Fibroblast of peridontal ligament (primary cell): ENCODE measurements at regions not wholly inside any gene's neighbourhood (a gene's known extent, or its start where the extent isn't known, plus 50 kb on each side); places are given as distances from the start of the nearest gene placed in this dataset.
"Not testable (repeated sequence)": the region's sequence is repeated elsewhere in the genome, so short reads cannot be mapped to it uniquely, and the experiment has no call there.

Experiments used
- DNase-seq: peaks from one replicate; pipeline ENCODE4 v3.0.0-alpha.2; 2010; ENCODE audit errors: extremely low read depth

GRCh38 chr20:30295396-30295795 is 962.1 kb upstream of the DEFB115 start:
- not testable (repeated sequence) for DNase-seq

DNA sequence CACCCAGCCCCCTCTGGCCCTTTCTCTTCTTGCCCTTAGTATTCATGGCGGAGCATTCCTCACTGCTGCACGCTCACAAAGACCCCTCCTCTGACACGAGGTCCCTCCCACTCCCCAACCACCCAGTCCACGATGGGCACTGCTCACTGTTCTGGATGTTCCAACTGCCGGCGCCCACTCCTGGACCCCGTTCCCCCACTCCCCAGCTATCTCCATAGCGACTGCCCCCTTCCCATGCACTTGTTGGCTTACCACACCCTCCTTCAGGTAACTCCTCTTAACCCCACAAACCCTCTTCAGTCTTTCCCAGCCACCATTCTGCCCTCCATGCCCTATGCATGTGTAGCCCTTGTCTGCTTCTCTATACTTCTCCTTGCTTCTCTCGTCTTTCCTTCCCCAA is 961.5 kb upstream of the DEFB115 start:
- not testable (repeated sequence) for DNase-seq

DNA sequence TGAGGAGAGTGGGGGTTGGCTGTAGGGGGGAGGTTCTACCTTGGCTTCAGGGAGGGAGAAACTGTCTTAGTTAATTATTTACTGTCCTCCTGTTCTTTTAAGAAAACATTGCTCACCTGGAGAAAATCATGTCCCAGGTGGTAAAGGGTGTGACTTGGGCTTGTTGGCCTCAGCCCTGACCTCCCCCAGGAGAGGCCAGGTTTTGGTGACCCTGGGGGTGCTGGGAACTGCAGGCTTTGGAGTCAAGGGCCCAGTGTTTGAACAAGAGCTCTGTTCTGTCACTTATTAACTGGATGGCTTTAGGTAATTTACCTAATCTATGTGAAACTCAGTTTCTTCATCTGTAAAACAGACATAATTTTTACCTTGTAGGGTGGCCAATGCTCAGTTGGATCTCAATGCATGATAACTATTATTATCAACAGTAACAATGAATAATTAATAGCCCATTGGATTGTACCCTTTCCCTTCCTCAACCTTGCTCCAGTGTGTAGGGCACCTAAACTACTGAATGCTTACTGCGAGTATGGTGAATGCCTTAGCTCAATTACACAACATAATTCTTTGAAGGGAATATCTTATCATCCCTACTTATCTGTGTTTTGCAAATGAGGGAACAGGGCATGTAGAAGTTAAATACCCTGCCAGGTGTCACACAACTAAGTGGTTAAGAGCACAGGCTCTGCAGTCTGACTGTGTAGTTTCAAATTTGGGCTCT is 959.4 kb upstream of the DEFB115 start:
- not testable (repeated sequence) for DNase-seq

DNA sequence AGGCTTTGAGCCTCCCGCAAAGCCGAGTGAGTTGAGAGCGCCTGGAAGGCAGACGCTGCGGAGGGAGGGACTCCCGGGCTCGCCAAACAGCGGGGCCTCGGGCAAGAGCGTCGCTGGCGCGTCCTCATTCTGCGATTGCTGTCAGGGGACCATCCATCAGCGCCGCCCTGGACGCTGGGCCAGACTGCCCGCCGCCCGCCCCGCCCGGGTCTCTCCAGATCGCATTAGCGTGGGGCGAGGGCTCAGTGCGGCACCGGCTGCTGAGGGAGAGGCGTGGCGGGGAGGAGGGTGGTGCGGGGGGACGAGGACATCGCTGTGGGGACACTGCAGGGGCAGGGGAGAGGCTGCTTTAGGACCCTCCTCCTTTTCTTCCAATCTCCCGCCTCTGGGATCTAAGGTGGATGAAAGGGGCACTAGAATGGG is 957.2 kb upstream of the DEFB115 start:
- DNase-seq = not testable (repeated sequence)

- DNase-seq = not testable (repeated sequence)
These were observed 954.7 kb upstream of the DEFB115 start for GRCh38 chr20:30302786-30303185.

DNA sequence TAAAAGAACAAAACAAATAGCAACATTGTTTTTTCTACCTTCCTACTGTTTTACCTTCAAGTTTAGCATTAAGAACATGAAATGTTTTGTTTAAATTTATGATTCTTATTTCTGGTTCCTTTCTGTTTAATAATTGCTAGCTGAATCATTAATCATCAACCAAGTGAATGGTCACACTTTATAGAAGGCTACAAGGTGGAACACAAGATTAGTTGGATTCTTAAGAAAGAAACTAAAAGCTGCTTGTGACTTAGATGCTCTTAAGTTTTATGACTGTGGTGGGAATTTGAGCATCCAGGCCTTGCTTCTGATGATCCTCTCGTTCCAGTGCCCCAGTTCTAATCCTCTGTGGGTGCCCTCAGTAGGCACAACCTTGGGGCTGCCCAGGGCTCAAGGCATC is 947.5 kb upstream of the DEFB115 start:
- not testable (repeated sequence) for DNase-seq

GRCh38 chr20:30310385-30310784 is 947.1 kb upstream of the DEFB115 start:
- DNase-seq = not testable (repeated sequence)

DNA sequence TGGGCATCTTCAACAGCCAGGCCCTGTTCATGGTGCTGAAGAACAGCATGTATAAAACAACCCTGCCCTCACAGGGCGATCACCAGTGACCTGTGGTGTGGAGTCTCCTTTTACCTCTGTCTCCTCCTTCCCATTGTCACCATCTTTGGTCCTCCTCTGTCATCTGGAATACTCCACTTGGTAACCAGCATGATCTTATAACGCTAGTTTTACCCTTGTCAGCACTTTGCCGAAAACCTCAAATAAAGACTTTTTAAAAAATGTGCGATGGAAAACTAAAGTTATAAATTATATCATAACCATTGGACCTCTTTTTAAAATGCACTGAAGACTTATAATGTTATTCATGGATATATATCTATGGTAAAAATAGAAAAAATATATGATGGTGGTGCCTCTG is 945.2 kb upstream of the DEFB115 start:
- DNase-seq = not testable (repeated sequence)

GRCh38 chr20:30313660-30314059 is 943.8 kb upstream of the DEFB115 start:
- not testable (repeated sequence) for DNase-seq

DNA sequence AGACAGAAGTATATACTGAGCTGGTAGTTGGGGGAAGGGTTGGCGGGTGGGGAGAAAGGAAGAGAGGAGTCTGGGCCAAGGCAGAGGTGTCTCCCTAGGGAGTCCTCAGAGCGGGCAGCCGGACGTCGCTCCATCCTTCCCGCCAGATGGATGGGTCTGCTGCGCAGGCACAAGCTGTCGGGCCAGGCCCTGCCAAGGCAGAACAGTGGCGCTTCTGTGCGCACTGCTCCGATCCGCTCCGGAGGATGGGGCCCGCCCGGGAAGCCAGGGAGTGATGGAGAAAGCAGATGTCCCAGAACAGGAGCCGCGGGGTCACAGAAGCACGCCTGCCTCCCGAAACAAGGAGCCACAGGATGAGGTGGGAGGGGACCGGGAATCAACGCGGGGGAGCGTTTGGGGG is 941.4 kb upstream of the DEFB115 start:
- DNase-seq = not testable (repeated sequence)

GRCh38 chr20:30316532-30317299 is 940.7 kb upstream of the DEFB115 start:
- not testable (repeated sequence) for DNase-seq

GRCh38 chr20:30333744-30334143 is 923.7 kb upstream of the DEFB115 start:
- not testable (repeated sequence) for DNase-seq

- DNase-seq = not testable (repeated sequence)
These were observed 919.9 kb upstream of the DEFB115 start for GRCh38 chr20:30337556-30337955.

GRCh38 chr20:30348932-30349331 is 908.5 kb upstream of the DEFB115 start:
- peak; percentile 4 for DNase-seq

GRCh38 chr20:30356854-30357467 is 900.5 kb upstream of the DEFB115 start:
- not testable (repeated sequence) for DNase-seq

DNA sequence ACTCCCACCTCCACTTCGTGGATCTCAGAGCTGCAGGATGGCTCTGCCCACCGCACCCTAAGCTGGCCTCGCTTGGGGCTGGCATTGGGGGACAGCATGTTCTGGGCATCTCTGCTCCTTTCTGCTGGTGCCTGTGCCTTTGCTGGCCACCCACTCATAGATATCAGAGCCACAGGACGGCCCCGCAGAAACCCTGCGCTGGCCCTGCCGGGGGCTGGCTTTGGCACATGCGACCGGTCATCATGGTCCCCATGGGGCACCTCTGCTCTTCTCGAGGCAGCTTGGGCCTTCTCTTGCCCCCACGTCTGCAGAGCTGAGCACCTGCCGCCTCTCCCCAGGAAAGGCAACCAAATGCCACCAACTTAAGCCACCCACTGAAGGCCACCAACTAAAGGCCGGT is 895.7 kb upstream of the DEFB115 start:
- DNase-seq = not testable (repeated sequence)

DNA sequence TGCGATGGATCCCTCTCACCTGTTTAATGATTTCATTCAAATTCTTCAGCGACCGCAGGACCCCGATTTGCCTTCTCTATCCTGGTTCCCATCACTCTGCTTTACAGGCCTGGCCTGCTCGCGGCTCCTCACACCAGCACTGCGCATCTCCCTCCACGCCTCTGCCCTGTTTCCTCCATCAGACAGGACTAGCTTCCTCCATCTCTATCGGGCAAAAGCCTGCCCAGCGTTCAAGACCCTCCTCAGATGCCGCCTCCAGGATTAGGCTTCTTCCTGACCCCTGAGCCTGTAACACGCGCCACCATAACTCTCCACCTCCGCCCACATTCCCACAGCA is 881.1 kb upstream of the DEFB115 start:
- not testable (repeated sequence) for DNase-seq

- DNase-seq = peak; percentile 71
These were observed 880.5 kb upstream of the DEFB115 start for GRCh38 chr20:30376767-30377658.

DNA sequence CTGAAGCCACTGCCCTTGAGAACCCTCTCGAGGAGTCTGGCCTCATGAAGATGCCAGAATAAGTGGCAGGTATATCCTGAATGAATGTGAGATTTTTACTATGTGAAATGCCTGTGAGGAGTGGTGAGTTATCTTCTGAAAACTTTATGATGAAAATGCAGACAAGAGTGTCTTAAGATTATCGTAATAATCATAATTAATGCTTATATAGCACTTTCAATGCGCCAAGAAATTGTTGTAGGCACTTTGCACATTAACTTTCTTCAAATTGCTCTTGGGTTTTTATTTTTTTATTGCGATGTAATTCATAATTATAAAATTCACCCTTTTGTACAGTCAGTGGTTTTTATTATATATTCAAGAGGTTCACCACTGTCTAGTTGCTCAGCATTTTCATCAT is 879.1 kb upstream of the DEFB115 start:
- not testable (repeated sequence) for DNase-seq

DNA sequence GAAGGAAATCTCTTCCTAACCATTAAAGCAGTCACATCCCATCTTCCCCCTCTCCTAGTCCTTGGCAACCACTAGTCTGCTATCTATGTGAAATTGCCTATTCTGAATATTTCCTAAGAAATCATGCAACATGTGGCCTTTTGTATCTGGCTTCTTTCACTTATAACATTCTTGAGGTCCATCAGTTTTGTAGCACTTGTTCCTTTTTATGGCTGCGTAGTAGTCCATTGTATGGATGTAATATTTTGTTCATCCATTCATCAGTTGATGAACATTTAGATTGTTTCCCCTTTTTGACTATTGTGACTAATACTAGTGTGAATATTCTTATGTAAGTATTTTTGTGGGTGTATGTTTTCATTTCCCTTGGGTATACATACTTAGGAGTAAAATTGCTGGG is 878.7 kb upstream of the DEFB115 start:
- not testable (repeated sequence) for DNase-seq

GRCh38 chr20:30384841-30385240 is 872.6 kb upstream of the DEFB115 start:
- DNase-seq = not testable (repeated sequence)

GRCh38 chr20:30386099-30386498 is 871.4 kb upstream of the DEFB115 start:
- DNase-seq = not testable (repeated sequence)
